ENCODE measurements at regions not wholly inside any gene's neighbourhood (a gene's known extent, or its start where the extent isn't known, plus 50 kb on each side); places are given as distances from the start of the nearest gene placed in this dataset.

DNA sequence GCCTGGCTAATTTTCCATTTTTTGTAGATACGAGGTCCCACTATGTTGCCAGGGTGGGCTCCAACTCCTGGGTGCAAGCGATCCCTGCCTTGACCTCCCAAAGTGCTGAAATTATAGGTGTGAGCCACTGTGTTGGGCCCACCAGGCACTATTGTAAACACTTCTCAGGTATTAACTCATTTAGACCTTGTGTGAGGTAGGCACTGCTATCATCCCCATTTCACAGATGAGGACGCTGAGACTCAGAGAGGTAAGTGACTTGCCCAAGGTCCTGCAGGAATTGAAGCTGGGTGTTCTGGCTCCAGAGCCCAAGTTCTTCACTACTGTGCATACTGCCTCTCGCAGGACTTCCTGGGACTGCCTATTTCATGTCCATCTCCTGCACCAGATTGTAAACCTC lies 67.1 kb upstream of the SYPL1 start:
- 90 to 98% (median 94%) methylated on average over 3 to 4 of the region's 4 CpGs for WGBS, 4 donors
- intact Hi-C loops (cut with DNase I) = loop anchor here (2.0 to 10.0 kb wide), 3 partner anchors 282 to 546 kb away; no protein-coding TSS in a partner anchor
- TF ChIP-seq, protein P1, sequence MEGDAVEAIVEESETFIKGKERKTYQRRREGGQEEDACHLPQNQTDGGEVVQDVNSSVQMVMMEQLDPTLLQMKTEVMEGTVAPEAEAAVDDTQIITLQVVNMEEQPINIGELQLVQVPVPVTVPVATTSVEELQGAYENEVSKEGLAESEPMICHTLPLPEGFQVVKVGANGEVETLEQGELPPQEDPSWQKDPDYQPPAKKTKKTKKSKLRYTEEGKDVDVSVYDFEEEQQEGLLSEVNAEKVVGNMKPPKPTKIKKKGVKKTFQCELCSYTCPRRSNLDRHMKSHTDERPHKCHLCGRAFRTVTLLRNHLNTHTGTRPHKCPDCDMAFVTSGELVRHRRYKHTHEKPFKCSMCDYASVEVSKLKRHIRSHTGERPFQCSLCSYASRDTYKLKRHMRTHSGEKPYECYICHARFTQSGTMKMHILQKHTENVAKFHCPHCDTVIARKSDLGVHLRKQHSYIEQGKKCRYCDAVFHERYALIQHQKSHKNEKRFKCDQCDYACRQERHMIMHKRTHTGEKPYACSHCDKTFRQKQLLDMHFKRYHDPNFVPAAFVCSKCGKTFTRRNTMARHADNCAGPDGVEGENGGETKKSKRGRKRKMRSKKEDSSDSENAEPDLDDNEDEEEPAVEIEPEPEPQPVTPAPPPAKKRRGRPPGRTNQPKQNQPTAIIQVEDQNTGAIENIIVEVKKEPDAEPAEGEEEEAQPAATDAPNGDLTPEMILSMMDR (IDR thresholded peaks at IDR 0.05) = no peak
- TF ChIP-seq POLR2A (IDR thresholded peaks at IDR 0.05) = no peak
- Histone ChIP-seq H3K27me3 (no peaks in the 10 kb centered on the region), H3K9me3 (replicated peaks in 1 of 3) (no peaks in the 10 kb centered on the region), H3K36me3 (replicated peaks in 1 of 2) (no peaks in the 10 kb centered on the region), H3K4me1 (replicated peaks in 1 of 2) (no peaks in the 10 kb centered on the region), H3K4me3 (no peak overlapping the region), H3K27ac (no peak overlapping the region)
- DNase-seq = no peak

DNA sequence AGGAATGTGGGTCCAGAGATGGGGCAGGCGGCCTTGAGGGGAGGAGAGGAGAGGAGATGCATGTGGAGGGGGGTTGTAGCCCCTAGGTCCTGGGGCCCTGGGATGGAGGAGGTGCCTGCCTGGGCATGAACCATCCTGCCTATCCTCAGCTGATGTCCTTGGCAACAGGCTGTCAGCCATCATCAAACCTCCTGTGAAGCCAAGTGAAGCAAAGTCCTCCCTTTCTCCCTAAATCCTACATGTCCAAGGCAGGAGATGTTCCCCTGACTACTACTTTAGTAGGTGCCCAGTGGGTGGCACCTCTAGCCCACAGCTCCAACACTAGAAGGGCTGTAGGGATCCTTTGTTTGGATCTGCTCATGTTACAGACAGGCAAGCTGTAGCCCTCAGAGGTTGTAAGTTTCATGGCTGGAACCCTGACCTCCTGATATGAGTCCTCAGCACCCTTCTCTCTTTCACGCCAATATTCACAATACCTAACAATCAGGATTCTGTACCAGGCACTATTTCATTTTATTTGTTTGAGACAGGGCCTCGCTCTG lies 66.6 kb upstream of the SYPL1 start:
- H3K4me1 ChIP-seq (replicated peaks in 1 of 2) = no peaks in the 10 kb centered on the region

DNA sequence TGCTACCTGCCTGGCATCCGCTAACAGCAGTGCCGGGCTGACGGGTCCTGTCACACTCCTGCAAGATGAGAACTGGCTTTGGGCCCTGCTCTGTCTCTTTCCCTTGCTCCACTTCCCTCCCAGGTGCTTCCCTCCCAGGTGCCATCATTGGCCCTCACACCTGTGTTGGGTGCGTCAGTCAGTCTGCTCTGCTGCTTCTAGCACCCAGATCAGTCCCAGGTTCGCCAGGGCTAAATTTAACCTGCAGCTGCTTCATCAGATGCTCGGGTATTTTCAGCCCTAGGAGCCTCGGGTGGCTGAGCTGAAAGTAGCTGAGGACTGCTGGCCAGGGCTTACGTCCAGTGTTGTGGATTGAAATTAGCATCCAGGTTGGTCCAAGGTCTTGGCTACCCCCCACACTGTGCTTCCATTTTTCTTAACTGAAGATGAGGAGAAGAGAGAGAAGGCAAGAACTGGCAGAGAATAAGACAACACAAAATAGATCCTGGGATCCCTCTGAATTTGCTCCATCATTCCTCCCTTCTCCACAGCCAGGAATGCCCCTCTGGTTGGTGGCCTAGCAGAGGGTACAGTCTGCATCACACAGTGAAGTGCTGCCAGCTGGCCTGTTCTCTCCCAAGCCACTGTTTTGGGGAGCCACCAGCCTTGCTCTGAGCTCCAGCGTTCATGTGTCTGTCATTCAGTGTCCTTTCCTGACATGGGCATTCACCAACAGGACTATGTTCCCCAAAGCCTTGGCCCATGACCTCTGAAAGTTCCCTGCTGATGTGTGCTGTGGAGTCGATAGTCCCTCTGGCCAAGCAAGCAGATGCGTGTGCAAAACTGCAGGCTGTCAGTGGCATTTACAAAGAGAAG lies 65.9 kb upstream of the SYPL1 start:
- no peaks in the 10 kb centered on the region for H3K4me1 ChIP-seq (replicated peaks in 1 of 2)
- no peak for DNase-seq
- intact Hi-C loops (cut with DNase I) = loop anchor here (2.0 to 10.0 kb wide), 3 partner anchors 283 to 547 kb away; no protein-coding TSS in a partner anchor
- H3K27ac ChIP-seq = no peak overlapping the region
- 64 to 91% (median 87%) methylated on average over 11 of the region's 11 CpGs for WGBS, 4 donors
- no peaks in the 10 kb centered on the region for H3K9me3 ChIP-seq (replicated peaks in 1 of 3)
- no peak overlapping the region for H3K4me3 ChIP-seq
- TF ChIP-seq, protein P1 (IDR thresholded peaks at IDR 0.05) = no peak
- TF ChIP-seq POLR2A (IDR thresholded peaks at IDR 0.05) = no peak
- no peaks in the 10 kb centered on the region for H3K27me3 ChIP-seq
- no peaks in the 10 kb centered on the region for H3K36me3 ChIP-seq (replicated peaks in 1 of 2)

More for the DNA sequence above, 66.6 kb upstream of the SYPL1 start:
- Histone ChIP-seq H3K9me3 (replicated peaks in 1 of 3) (no peaks in the 10 kb centered on the region), H3K27ac (peak overlapping the region in 1 of 5 donors; percentile 32), H3K36me3 (replicated peaks in 1 of 2) (no peaks in the 10 kb centered on the region), H3K4me3 (no peak overlapping the region), H3K27me3 (no peaks in the 10 kb centered on the region)
- 93 to 100% (median 97%) methylated on average over 3 of the region's 3 CpGs for WGBS, 4 donors
- DNase-seq = no peak
- TF ChIP-seq POLR2A (IDR thresholded peaks at IDR 0.05) = no peak
- TF ChIP-seq, protein P1 (IDR thresholded peaks at IDR 0.05) = peak in 1 of 6 experiments; percentile 21
- intact Hi-C loops (cut with DNase I) = loop anchor here (2.0 to 10.0 kb wide), 3 partner anchors 282 to 546 kb away; no protein-coding TSS in a partner anchor

DNA sequence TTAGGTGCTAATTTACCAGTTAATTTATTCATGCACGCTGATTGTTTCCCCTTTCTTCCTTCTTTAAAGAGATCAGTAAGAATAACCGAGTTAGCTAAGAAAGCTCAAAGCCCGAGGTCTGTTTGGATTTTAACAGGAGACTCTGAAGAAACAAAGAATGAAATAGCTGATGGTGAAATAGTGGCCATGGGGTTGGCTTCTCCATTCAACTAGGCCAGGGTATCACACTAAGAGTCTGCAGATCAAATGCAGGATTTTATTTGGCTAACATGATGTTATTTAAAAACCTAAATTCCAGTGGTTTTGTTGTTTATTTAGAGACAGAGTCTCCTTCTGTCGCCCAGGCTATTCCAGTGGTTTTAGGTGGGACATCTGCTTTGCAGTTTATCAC lies 65.2 kb upstream of the SYPL1 start:
- no peaks in the 10 kb centered on the region for H3K9me3 ChIP-seq (replicated peaks in 1 of 3)
- no peak for TF ChIP-seq POLR2A (IDR thresholded peaks at IDR 0.05)
- TF ChIP-seq, protein P1 (IDR thresholded peaks at IDR 0.05) = no peak
- WGBS, 4 donors = 73 to 78% (median 76%) methylated on average over 4 of the region's 4 CpGs
- DNase-seq = no peak
- H3K4me3 ChIP-seq = no peak overlapping the region
- no peaks in the 10 kb centered on the region for H3K4me1 ChIP-seq (replicated peaks in 1 of 2)
- no peaks in the 10 kb centered on the region for H3K36me3 ChIP-seq (replicated peaks in 1 of 2)
- H3K27ac ChIP-seq = peak overlapping the region in 1 of 5 donors; percentile 60
- intact Hi-C loops (cut with DNase I) = loop anchor here (5.0 to 10.0 kb wide), 2 partner anchors 285 to 548 kb away; no protein-coding TSS in a partner anchor
- no peaks in the 10 kb centered on the region for H3K27me3 ChIP-seq

Data from adrenal gland (tissue), 9 donors.